Panc1 (cell line): ENCODE measurements at regions not wholly inside any gene's neighbourhood (a gene's known extent, or its start where the extent isn't known, plus 50 kb on each side); places are given as distances from the start of the nearest gene placed in this dataset.

Experiments
- ATAC-seq: fragments of 200-7000 bp; cut with Tn5 transposase; 2 replicates; pipeline ENCODE4 v1.9.1; 2020; ENCODE audit warnings: mild to moderate bottlenecking, moderate library complexity
- BruUV-seq: library from RNA; stranded (reverse); fragments of 400-500 nt; replicated peaks from 2 replicates; lab custom pipeline; 2021; lab: Mats Ljungman, UMichigan
- CTCF ChIA-PET: fragments of 300-600 bp; sonication (Branson Sonifier 250); formaldehyde crosslinking; loops from one replicate; lab custom pipeline; 2022; ENCODE audit warnings: antibody characterized with exemption; lab: Charles Lee
- POLR2A ChIA-PET: fragments of 300-600 bp; sonication (Branson Sonifier 250); formaldehyde crosslinking; loops from one replicate; lab custom pipeline; 2022; ENCODE audit warnings: antibody characterized with exemption; lab: Charles Lee
- DNase-seq: peaks from one replicate; pipeline ENCODE4 v3.0.0-alpha.2; 2010; ENCODE audit warnings: low read depth, low spot score
- H3K27ac ChIP-seq: 2 replicates; pipeline ENCODE4 v1.5.1; 2011; ENCODE audit warnings: mild to moderate bottlenecking, low read length, inconsistent platforms
- H3K27me3 ChIP-seq: fragments of 200-500 bp; sonication (Bioruptor generic); 2 replicates; pipeline ENCODE4 v1.6.0; 2014; ENCODE audit warnings: low read length, inconsistent platforms; ENCODE audit not compliant: control insufficient read depth, insufficient read depth
- H3K36me3 ChIP-seq: fragments of 200-500 bp; sonication (Bioruptor generic); 2 replicates; pipeline ENCODE4 v1.5.1; 2014; ENCODE audit warnings: inconsistent platforms, mild to moderate bottlenecking, low read length, moderate library complexity; ENCODE audit not compliant: control insufficient read depth, insufficient read depth
- H3K4me1 ChIP-seq: 2 replicates; pipeline ENCODE4 v1.5.1; 2011; ENCODE audit warnings: inconsistent platforms, mild to moderate bottlenecking, low read length, moderate library complexity; ENCODE audit not compliant: control insufficient read depth, insufficient read depth
- H3K4me3 ChIP-seq, 2 experiments: 2 replicates each; pipeline ENCODE4 v1.5.1; 2011 to 2012; ENCODE audit warnings: low read depth in 2 of 2, low read length in 2 of 2, mild to moderate bottlenecking in 2 of 2, inconsistent platforms in 1 of 2, moderate library complexity in 1 of 2
- H3K9me3 ChIP-seq: fragments of 200-500 bp; sonication (Bioruptor generic); 2 replicates; pipeline ENCODE4 v1.5.1; 2014; ENCODE audit warnings: low read depth, mild to moderate bottlenecking, inconsistent platforms, low read length, moderate library complexity; ENCODE audit not compliant: control insufficient read depth, insufficient read depth
- CTCF ChIP-seq: fragments of 450-650 bp; IDR thresholded peaks from 2 replicates; pipeline ENCODE4 v1.5.1; 2017; ENCODE audit warnings: mild to moderate bottlenecking
- POLR2AphosphoS5 ChIP-seq: IDR thresholded peaks from 2 replicates; pipeline ENCODE4 v1.6.1; 2012; ENCODE audit warnings: mild to moderate bottlenecking, low read depth, low read length, moderate library complexity
- SIN3A ChIP-seq: IDR thresholded peaks from 2 replicates; pipeline ENCODE4 v1.6.1; 2012; ENCODE audit warnings: low read depth, mild to moderate bottlenecking, low read length, moderate library complexity, borderline replicate concordance; ENCODE audit not compliant: insufficient read depth
- TCF7L2 ChIP-seq: IDR thresholded peaks from 2 replicates; pipeline ENCODE4 v1.6.1; 2011; ENCODE audit warnings: mild to moderate bottlenecking, low read depth, low read length, inconsistent platforms
- in situ Hi-C: cut with HindIII; loops from 2 replicates; pipeline ENCODE4 v1.10.0; 2016; ENCODE audit warnings: low sequenced_read_pairs, low pct_unique_long_range_greater_than_20kb
- intact Hi-C: fragments of 100-400 bp; cut with micrococcal nuclease; formaldehyde crosslinking; loops from one replicate; pipeline ENCODE4 v1.10.0; 2022; ENCODE audit not compliant: unreplicated experiment
- TF ChIP-seq, protein P1 (sequence below), 2 experiments: IDR thresholded peaks; 2 replicates each; pipeline ENCODE4 v1.6.1; 2011 to 2012; ENCODE audit warnings: low read depth in 2 of 2, control low read depth in 1 of 2, low read length in 1 of 2, mild to moderate bottlenecking in 1 of 2, moderate library complexity in 1 of 2; ENCODE audit not compliant: insufficient read depth in 1 of 2

DNA sequence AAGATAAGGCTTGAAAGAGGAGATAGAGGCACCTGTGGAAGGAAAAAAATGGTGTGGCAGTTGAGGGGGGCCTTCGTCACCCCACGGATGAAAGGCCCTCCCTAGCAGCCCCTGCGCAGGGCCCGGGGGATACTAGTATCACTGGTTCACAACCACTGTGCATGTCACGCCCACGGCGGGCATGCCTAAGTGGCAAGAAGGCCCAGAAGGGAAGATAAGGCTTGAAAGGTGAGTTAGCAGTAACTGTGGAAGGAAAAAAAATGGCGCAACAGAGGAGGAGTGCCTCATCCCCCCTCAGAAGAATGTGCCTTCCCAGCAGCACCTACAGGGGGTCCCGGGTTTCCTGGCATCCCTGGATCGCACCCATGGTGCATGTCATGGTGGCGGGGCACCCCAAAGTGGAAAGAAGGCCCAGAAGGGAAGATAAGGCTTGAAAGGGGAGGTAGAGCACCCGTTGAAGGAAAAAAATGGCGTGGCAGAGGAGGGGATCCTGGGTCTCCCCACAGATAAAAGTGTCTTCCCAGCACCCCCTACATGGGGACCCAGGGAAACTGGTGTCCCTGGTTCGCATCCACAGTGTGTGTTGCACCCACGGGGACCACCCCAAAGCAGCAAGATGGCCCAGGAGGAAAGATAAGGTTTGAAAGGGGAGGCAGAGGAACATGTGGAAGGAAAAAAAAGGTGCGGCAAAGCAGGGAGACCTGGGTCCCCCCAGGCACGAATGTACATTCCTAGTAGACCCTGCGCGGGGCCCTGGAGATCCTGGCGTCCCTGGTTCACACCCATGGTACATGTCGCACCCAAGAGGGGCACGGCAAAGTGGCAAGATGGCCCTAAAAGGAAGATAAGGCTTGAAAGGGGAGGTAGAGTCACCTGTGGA is 279.2 kb downstream of the ALG10 start:
- BruUV-seq = no TSS peak
- H3K27me3 ChIP-seq = peaks cover 9% of the 10 kb centered on the region; the same call in 1 of the 2 replicates
- no peaks in the 10 kb centered on the region for H3K9me3 ChIP-seq
- ChIA-PET POLR2A (no interaction called here), CTCF (no interaction called here)
- peaks cover 6% of the 10 kb centered on the region for H3K4me1 ChIP-seq
- H3K27ac ChIP-seq = no peak overlapping the region
- no peaks in the 10 kb centered on the region for H3K36me3 ChIP-seq
- intact Hi-C loops = no loop called here
- ATAC-seq (no peak), DNase-seq (no peak)
- TF ChIP-seq, protein P1, sequence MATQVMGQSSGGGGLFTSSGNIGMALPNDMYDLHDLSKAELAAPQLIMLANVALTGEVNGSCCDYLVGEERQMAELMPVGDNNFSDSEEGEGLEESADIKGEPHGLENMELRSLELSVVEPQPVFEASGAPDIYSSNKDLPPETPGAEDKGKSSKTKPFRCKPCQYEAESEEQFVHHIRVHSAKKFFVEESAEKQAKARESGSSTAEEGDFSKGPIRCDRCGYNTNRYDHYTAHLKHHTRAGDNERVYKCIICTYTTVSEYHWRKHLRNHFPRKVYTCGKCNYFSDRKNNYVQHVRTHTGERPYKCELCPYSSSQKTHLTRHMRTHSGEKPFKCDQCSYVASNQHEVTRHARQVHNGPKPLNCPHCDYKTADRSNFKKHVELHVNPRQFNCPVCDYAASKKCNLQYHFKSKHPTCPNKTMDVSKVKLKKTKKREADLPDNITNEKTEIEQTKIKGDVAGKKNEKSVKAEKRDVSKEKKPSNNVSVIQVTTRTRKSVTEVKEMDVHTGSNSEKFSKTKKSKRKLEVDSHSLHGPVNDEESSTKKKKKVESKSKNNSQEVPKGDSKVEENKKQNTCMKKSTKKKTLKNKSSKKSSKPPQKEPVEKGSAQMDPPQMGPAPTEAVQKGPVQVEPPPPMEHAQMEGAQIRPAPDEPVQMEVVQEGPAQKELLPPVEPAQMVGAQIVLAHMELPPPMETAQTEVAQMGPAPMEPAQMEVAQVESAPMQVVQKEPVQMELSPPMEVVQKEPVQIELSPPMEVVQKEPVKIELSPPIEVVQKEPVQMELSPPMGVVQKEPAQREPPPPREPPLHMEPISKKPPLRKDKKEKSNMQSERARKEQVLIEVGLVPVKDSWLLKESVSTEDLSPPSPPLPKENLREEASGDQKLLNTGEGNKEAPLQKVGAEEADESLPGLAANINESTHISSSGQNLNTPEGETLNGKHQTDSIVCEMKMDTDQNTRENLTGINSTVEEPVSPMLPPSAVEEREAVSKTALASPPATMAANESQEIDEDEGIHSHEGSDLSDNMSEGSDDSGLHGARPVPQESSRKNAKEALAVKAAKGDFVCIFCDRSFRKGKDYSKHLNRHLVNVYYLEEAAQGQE (IDR thresholded peaks at IDR 0.05; ENCODE audit: insufficient read depth in 1 of 2, low read depth in 2 of 2, low read length in 1 of 2) = no peak
- no peak for TF ChIP-seq POLR2AphosphoS5
- TF ChIP-seq CTCF = no peak
- no peak for TF ChIP-seq TCF7L2
- TF ChIP-seq SIN3A = no peak
- in situ Hi-C loops = no loop called here
- no peak overlapping the region for H3K4me3 ChIP-seq

DNA sequence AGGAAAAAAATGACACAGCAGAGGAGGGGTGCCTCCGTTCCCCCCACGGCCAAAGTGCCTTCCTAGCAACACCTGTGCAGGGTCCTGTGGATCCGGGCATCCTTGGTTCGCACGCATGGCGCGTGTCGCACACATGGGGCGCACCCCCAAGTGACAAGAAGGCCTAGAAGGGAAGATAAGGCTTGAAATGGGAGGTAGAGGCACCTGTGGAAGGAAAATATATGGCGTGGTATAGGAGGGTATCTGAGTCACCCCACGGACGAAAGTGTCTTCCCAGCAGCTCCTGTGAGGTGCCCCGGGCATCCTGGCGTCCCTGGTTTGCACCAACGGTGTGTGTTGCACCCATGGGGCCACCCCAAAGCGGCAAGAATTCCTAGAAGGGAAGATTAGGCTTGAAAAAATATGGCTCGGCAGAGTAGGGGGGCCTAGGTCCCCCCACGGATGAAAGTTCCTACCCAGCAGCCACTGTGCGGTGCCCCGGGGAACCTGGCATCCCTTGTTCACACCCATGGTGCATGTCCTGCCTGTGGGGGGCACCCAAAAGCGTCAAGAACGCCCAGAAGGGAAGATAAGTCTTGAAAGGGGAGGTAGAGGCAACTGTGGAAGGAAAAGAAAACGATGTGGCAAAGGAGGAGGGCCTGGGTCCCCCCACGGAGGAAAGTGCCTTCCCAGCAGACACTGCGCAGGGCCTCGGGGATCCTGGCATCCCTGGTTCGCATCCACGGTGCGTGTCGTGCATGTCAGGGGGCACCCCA is 280.0 kb downstream of the ALG10 start:
- Histone ChIP-seq H3K9me3 (no peaks in the 10 kb centered on the region), H3K4me1 (peaks cover 4% of the 10 kb centered on the region), H3K4me3 (no peak overlapping the region), H3K27ac (no peak overlapping the region), H3K27me3 (peaks cover 13% of the 10 kb centered on the region; the same call in 1 of the 2 replicates), H3K36me3 (no peaks in the 10 kb centered on the region)
- ATAC-seq (no peak), DNase-seq (no peak)
- ChIA-PET POLR2A (no interaction called here), CTCF (no interaction called here)
- BruUV-seq = no TSS peak
- no peak for TF ChIP-seq SIN3A
- intact Hi-C loops (no loop called here), in situ Hi-C loops (no loop called here)
